Hematopoietic multipotent progenitor cell treated with erythropoietin and hydrocortisone succinate and interleukin-3 and kit ligand, for 15 days (in vitro differentiated cells): ENCODE measurements at regions not wholly inside any gene's neighbourhood (a gene's known extent, or its start where the extent isn't known, plus 50 kb on each side); places are given as distances from the start of the nearest gene placed in this dataset.

Source experiments
- DNase-seq: peaks from one replicate; pipeline ENCODE4 v3.0.0-alpha.2; 2015; ENCODE audit warnings: low spot score

GRCh38 chr5:121745407-121745806 lies 106.3 kb upstream of the FTMT start:
- no peak for DNase-seq

- DNase-seq: no peak
Measured at GRCh38 chr5:121746763-121747162, 104.9 kb upstream of the FTMT start.

- DNase-seq: no peak
Measured at GRCh38 chr5:121748686-121749085, 103.0 kb upstream of the FTMT start.

GRCh38 chr5:121752149-121752548 lies 99.5 kb upstream of the FTMT start:
- DNase-seq: no peak

GRCh38 chr5:121755266-121755665 lies 96.4 kb upstream of the FTMT start:
- DNase-seq: no peak

GRCh38 chr5:121757753-121758152 lies 93.9 kb upstream of the FTMT start:
- no peak for DNase-seq

- DNase-seq: no peak
Measured at GRCh38 chr5:121758615-121759014, 93.1 kb upstream of the FTMT start.

- DNase-seq: no peak
Measured at GRCh38 chr5:121762426-121762825, 89.3 kb upstream of the FTMT start.

GRCh38 chr5:121763665-121764064 lies 88.0 kb upstream of the FTMT start:
- no peak for DNase-seq

- no peak for DNase-seq
Measured at GRCh38 chr5:121780406-121780805, 71.3 kb upstream of the FTMT start.

GRCh38 chr5:121783700-121784099 lies 68.0 kb upstream of the FTMT start:
- DNase-seq: no peak

- DNase-seq: no peak
Measured at GRCh38 chr5:121793791-121794190, 57.9 kb upstream of the FTMT start.

GRCh38 chr5:121795511-121795910 lies 56.2 kb upstream of the FTMT start:
- DNase-seq: no peak

- no peak for DNase-seq
Measured at GRCh38 chr5:121797681-121798518, 53.8 kb upstream of the FTMT start.
